ENCODE measurements at regions not wholly inside any gene's neighbourhood (a gene's known extent, or its start where the extent isn't known, plus 50 kb on each side); places are given as distances from the start of the nearest gene placed in this dataset.

GRCh38 chr16:11414815-11415775 is 69.8 kb downstream of the RMI2 start:
- intact Hi-C loops (cut with micrococcal nuclease): no loop called here

DNA sequence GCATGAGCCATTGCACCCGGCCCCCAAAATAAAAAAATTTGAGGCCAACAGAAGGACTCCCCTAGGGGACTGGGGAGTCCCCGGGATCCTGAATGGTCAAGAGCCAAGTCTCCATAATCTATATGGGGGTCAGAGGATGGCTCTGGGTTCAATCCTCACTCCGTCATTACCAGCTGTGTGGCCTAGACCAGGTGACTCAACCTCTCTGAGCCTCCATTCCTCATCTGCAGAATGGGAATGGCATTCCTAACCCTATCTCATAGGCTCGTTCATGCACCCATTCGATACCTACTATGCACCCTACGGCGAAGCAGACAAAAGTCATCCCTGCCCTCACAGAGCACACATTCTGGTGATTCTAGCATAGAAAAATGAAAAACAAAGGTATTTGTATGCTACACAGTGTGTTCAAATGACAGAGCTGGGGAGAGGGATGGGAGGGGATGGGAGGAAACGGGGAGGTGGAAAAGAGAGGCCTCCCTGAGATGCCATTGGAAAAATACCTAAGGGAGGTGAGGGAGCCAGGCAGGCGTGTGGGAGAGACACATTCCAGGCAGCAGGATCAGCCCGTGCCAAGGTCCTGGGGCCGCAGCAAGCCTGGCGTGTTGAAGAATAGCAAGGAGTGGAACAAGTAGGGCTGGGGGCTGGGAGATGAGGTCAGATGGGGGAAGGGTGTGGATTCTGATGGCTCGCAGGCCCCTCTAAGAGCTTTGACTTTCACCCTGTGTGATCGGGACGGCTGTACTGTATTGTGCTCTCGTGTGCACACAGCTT is 71.2 kb downstream of the RMI2 start:
- intact Hi-C loops (cut with micrococcal nuclease): no loop called here

DNA sequence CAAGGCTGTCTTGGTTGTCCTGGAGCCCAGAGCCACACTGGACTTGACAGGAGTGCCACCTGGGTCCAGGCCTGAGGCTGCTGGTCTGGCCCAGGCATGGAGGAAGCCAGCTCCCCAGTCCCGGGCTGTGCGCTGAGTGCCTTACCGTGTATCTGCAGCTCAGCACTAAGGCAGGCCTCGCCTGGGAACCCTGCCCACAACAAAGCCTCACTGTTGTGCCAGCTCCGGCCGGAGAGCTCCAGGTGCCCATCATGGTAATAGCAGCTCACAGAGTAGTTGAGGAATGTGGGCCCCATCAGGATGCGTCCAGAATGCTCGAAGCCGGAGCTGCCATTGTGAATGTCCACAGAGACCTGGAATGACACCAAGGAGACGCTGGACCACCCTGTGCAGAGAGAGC is 72.2 kb downstream of the RMI2 start:
- intact Hi-C loops (cut with micrococcal nuclease): no loop called here

DNA sequence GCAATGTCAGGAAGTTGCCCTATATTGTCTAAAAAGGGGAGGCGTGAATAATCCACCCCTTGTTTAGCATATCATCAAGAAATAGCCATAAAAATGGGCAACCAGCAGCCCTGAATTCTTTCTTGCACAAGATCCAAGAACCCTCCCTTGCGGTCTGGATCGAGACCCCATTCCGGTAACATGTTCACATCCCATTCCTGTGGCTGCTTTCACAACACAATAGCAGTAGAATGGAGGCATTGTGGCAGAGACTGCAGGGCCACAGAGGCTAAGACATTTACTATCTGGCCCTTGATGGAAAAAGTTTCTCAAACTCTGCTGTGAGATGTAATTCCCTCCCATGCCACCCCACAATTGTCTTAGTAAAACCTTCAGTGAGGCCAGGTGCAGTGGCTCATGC is 73.2 kb downstream of the RMI2 start:
- intact Hi-C loops (cut with micrococcal nuclease): no loop called here

- intact Hi-C loops (cut with micrococcal nuclease): loop anchor here (5.0 kb wide), 1 partner anchor 102 kb away; no protein-coding TSS in a partner anchor
Observed at GRCh38 chr16:11420067-11420466, 74.8 kb downstream of the RMI2 start.

DNA sequence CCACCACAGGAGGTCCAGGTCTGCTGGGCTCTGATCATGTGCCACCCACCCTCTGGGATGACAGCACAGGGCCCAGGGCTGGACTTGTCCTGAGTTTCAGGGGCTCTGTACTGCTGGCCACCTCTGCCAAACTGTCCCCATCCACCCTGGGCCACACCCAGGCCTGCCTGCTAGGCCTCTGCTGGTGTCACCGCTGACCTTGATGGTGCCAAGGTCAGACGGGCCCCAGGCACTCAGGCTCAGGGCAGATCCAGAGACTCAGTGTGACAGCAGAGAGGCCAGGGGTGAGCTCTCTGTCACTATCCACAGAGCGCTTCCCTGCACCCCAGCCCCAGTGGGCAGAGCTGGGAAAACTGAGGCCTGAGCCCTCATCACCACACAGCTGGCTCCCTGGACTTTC is 75.6 kb downstream of the RMI2 start:
- intact Hi-C loops (cut with micrococcal nuclease): loop anchor here (5.0 kb wide), 1 partner anchor 101 kb away; no protein-coding TSS in a partner anchor

GRCh38 chr16:11422381-11423314 is 77.4 kb downstream of the RMI2 start:
- intact Hi-C loops (cut with micrococcal nuclease): loop anchor here (5.0 kb wide), 1 partner anchor 100 kb away; no protein-coding TSS in a partner anchor

DNA sequence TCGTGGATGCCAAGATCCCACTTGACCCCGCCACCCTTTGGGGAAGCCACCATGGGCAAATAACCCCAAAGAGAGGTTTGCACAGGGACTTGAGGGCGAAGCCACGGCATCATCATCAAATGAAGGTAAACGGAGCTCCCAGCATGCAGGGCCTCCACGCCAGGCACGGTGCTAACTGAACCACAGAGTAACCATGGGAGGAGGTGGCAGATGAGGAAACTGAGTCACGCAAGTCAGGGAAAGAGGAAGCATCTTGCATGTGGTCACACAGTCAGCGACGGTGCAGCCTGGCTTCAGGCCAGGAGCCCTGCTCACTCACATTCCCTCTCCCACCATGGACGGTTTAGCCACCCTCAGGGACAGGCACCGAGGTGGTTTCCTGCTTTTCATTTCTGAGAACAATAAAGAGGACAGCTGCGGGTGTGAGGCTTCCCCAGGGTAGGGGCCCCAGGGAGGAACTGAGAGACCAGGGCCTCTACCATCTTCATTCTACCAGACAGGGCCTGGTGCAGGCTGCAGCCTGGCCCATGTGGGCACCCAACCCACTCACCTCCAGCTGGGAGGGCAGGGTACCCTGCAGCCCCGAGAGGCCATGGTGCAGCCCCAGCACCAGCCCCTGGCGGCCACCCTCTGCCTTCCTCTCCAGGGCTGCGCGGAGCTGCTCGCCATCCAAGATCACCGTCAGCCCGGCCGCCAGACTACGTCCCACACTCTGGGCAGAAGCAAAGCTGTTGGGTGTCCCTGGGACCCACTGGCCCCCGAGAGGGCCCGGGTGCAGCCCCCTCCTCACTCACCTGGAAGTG is 78.3 kb downstream of the RMI2 start:
- intact Hi-C loops (cut with micrococcal nuclease): loop anchor here (5.0 kb wide), 1 partner anchor 99 kb away; no protein-coding TSS in a partner anchor

DNA sequence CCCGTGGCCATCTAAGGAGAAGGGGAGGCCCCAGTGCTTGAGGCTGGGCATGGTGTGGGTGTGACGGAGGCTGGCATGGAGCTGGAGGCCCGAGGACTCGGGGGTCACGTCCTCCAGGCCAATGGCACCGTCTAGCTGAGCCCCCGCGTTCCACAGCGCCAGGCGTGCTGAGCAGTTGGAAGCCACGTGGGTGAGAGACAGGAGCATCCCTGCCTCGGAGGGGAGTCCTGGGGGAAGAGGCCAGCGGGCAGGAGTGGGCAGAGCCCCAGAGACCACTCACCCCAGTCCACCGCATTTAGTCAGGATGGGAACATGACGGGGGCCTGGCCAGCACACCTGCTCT is 78.8 kb downstream of the RMI2 start:
- intact Hi-C loops (cut with micrococcal nuclease): loop anchor here (5.0 kb wide), 1 partner anchor 98 kb away; no protein-coding TSS in a partner anchor

DNA sequence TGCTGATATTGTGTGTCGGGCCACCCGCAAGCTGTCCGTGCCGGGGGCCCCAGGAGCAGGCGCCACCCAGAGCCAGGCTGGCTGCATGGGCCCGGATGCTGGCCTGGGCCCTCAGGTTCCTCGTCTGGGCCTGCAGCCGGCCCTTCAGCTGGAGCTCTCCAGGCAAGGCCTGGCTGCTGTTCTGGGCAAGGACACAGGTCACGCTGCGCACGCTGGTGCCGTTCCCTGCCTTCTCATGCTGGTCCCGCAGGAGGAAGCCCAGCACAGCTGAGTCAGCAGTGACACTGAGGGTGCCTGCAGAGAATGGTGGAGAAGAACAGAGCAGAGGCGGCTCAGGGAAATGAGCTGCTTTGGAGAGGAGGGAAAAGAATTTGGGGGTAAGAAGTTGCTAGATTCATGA is 79.9 kb downstream of the RMI2 start:
- intact Hi-C loops (cut with micrococcal nuclease): no loop called here

GRCh38 chr16:11428623-11428953 is 83.3 kb downstream of the RMI2 start:
- intact Hi-C loops (cut with micrococcal nuclease): no loop called here

DNA sequence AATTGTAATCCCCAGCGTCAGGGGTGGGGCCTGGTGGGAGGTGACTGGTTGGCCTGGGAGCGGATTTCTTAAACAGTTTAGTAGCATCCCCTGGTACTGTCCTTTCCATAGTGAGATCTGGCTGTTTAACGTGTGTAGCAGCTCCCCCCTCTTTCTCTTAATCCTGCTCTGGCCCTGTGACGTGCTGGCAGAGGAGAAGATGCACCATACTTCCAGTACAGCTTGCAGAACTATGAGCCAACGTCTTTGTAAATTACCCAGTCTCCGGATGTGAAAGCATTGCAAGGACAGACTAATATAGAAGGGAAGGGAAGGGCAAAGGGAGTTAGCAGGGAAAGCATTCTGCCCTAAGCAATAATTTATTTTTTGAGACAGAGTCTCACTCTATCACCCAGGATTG is 83.9 kb downstream of the RMI2 start:
- intact Hi-C loops (cut with micrococcal nuclease): no loop called here

- intact Hi-C loops (cut with micrococcal nuclease): no loop called here
Observed at GRCh38 chr16:11429823-11430222, 84.6 kb downstream of the RMI2 start.

DNA sequence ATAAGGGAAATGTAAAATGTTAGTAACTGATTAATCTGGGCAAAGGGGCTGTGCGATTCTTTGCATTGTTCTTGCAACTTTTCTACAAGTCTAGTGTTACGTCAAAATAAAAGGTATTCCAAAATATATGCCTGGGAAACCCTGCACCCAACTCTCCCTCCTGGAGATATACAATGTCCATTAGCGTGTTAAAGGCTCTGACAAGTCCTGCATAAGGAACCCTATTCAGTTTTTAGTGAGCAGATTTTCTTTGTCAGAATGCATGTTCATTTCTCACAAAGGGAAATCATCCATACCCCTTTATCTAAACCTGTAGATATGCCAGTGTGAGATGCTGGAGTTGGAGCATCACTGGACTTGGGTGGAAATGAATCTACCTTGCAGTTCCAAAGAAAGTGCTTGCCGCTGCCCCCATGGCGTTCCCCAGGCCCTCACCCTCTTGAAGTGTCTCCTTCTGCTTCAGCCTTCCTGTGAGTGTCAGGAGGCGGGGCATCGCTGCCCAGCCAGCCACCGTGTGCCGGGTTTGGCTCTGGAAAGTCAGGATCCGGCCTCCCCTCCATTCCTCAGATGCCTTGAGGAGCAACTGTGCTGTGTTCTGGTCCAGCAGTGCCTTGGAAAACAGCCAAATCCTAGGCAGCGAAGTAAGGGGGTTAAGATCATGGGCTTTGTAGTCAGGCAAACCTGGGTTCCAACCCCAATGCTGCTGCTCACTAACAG is 85.5 kb downstream of the RMI2 start:
- intact Hi-C loops (cut with micrococcal nuclease): no loop called here

DNA sequence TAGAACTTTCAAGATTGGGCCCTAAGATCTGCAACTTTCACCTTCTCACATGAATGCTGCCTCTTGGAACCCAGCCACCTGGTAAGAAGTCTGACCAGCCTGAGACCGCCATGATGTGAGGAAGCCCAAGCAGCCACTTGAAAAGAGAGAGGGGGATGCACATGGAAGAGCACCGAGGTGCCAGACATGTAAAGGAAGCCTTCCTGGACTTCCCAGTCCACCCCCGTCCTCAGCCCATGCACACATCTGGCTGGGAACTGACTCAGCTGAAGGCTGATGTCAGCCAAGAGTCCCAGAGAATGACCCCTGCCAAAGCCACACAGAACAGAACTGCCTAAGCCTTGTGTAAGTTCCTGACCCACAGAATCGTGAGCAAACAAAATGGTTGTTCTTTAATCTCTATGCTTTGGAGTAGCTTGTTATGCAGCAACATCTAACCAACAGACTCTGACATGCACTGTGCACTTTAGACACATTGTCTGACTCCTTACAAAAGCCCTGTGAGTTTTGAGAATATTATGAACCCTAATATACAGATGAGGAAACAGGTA is 86.7 kb downstream of the RMI2 start:
- intact Hi-C loops (cut with micrococcal nuclease): no loop called here

DNA sequence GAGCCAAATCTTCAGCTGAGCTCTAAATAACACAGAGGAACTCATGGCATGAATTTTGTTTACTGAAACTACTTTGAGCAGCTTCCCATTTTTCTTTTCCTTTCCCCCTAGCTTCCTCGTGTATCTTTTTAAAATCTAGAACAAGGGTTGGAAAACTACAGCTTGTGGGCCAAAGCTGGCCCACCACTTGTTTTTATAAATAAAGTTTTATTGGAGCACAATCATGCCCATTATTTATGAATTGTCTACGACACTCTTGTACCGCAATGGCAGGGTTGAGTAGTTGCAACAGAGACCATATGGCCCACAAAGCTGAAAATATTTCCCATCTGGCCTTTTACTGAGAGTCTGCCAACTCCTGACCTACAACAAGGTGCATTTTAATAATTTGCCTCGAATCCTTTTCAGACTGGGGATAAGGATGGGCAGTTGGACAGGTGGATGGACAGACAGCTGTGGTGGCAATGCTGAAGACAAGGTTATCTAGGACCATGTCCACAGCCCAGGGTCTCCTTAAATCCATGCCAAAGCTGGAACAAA is 87.7 kb downstream of the RMI2 start:
- intact Hi-C loops (cut with micrococcal nuclease): no loop called here

- intact Hi-C loops (cut with micrococcal nuclease): no loop called here
Observed at GRCh38 chr16:11435576-11435975, 90.3 kb downstream of the RMI2 start.

DNA sequence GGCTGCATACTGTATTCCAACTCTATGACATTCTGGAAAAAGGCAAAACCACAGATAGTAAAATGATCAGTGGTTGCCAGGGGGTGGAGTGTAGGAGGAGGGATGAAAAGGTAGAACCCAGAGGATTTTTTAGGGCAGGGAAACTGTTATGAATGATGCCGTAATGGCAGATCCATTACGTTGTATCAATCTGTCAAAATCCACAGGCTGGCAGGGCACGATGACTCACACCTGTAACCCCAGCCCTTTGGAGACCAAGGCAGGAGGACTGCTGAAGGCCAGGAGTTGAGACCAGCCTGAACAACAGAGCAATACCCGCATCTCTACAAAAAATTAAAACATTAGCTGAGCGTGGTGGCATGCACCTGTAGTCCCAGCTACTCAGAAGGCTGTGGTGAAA is 91.8 kb downstream of the RMI2 start:
- intact Hi-C loops (cut with micrococcal nuclease): no loop called here

Measured in T-helper 1 cell treated with Interleukin-12 subunit alpha and Interleukin-12 subunit beta and Interleukin-4 antibody, amounts not matched to agents 30 ng/mL and 1 ng/mL, for 36 hours (primary cell).